GF-D8 (cell line): ENCODE measurements at regions not wholly inside any gene's neighbourhood (a gene's known extent, or its start where the extent isn't known, plus 50 kb on each side); places are given as distances from the start of the nearest gene placed in this dataset.

Experiments used
- DNase-seq: peaks from one replicate; lab custom pipeline; 2025; lab: John Stamatoyannopoulos, UW

- DNase-seq: no peak
These were observed 431.9 kb downstream of the MATN1 start for GRCh38 chr1:30291526-30291925.

- DNase-seq: no peak
These were observed 432.8 kb downstream of the MATN1 start for GRCh38 chr1:30290581-30290980.

GRCh38 chr1:30287976-30288375 is 435.4 kb downstream of the MATN1 start:
- no peak for DNase-seq

- no peak for DNase-seq
These were observed 436.2 kb downstream of the MATN1 start for GRCh38 chr1:30286988-30287839.

GRCh38 chr1:30286241-30286987 is 437.0 kb downstream of the MATN1 start:
- no peak for DNase-seq

GRCh38 chr1:30285501-30285932 is 437.9 kb downstream of the MATN1 start:
- DNase-seq: no peak

- no peak for DNase-seq
These were observed 438.5 kb downstream of the MATN1 start for GRCh38 chr1:30284728-30285475.

- no peak for DNase-seq
These were observed 439.2 kb downstream of the MATN1 start for GRCh38 chr1:30284226-30284625.

- DNase-seq: no peak
These were observed 440.0 kb downstream of the MATN1 start for GRCh38 chr1:30283199-30283962.

- DNase-seq: no peak
These were observed 442.8 kb downstream of the MATN1 start for GRCh38 chr1:30280572-30280971.

- no peak for DNase-seq
These were observed 445.5 kb downstream of the MATN1 start for GRCh38 chr1:30277911-30278310.

- no peak for DNase-seq
These were observed 446.0 kb downstream of the MATN1 start for GRCh38 chr1:30277415-30277814.

- DNase-seq: no peak
These were observed 447.2 kb downstream of the MATN1 start for GRCh38 chr1:30275926-30276764.

GRCh38 chr1:30274976-30275621 is 448.3 kb downstream of the MATN1 start:
- no peak for DNase-seq

GRCh38 chr1:30274173-30274970 is 449.0 kb downstream of the MATN1 start:
- no peak for DNase-seq

- no peak for DNase-seq
These were observed 449.9 kb downstream of the MATN1 start for GRCh38 chr1:30273456-30273855.

- DNase-seq: no peak
These were observed 450.4 kb downstream of the MATN1 start for GRCh38 chr1:30273021-30273325.

- DNase-seq: no peak
These were observed 450.9 kb downstream of the MATN1 start for GRCh38 chr1:30272277-30273020.
